Glutamatergic neuron (in vitro differentiated cells): ENCODE measurements at regions not wholly inside any gene's neighbourhood (a gene's known extent, or its start where the extent isn't known, plus 50 kb on each side); places are given as distances from the start of the nearest gene placed in this dataset.

Experiments used
- DNase-seq: peaks from one replicate; pipeline ENCODE4 v3.0.0; 2022
- H3K27ac Mint-ChIP-seq: one replicate; pipeline ENCODE4 v1.8.0; 2020; ENCODE audit warnings: mild to moderate bottlenecking, mixed read lengths, inconsistent platforms; ENCODE audit not compliant: unreplicated experiment
- H3K27me3 Mint-ChIP-seq: one replicate; pipeline ENCODE4 v1.8.0; 2020; ENCODE audit warnings: mild to moderate bottlenecking, moderate library complexity, mixed read lengths, inconsistent platforms; ENCODE audit not compliant: unreplicated experiment
- H3K36me3 Mint-ChIP-seq: one replicate; pipeline ENCODE4 v1.8.0; 2020; ENCODE audit warnings: mild to moderate bottlenecking, mixed read lengths, inconsistent platforms; ENCODE audit not compliant: unreplicated experiment
- H3K4me1 Mint-ChIP-seq: one replicate; pipeline ENCODE4 v1.8.0; 2020; ENCODE audit warnings: mild to moderate bottlenecking, low read depth, mixed read lengths, inconsistent platforms; ENCODE audit not compliant: unreplicated experiment
- H3K4me3 Mint-ChIP-seq: one replicate; pipeline ENCODE4 v1.8.0; 2020; ENCODE audit warnings: mild to moderate bottlenecking, mixed read lengths, inconsistent platforms; ENCODE audit not compliant: unreplicated experiment
- H3K9me3 Mint-ChIP-seq: one replicate; pipeline ENCODE4 v1.8.0; 2020; ENCODE audit warnings: mild to moderate bottlenecking, moderate library complexity, mixed read lengths, inconsistent platforms; ENCODE audit not compliant: unreplicated experiment
- CTCF ChIP-seq: fragments of 200-600 bp; sonication (generic); IDR thresholded peaks from one replicate; pipeline ENCODE4 v1.5.0; 2021; ENCODE audit not compliant: partially characterized antibody, unreplicated experiment

- Mint-ChIP-seq H3K36me3 (peaks cover 9% of the 10 kb centered on the region), H3K4me1 (no peaks in the 10 kb centered on the region), H3K4me3 (no peak overlapping the region), H3K27ac (no peak overlapping the region), H3K27me3 (no peaks in the 10 kb centered on the region), H3K9me3 (peaks cover 1% of the 10 kb centered on the region)
- TF ChIP-seq CTCF = no peak
- DNase-seq = no peak
These were observed 58.2 kb downstream of the ESM1 start for GRCh38 chr5:54927097-54927746.

GRCh38 chr5:54924487-54924886 lies 60.9 kb downstream of the ESM1 start:
- H3K4me3 Mint-ChIP-seq = no peak overlapping the region
- H3K27ac Mint-ChIP-seq = no peak overlapping the region
- peaks cover 9% of the 10 kb centered on the region for H3K36me3 Mint-ChIP-seq
- no peaks in the 10 kb centered on the region for H3K27me3 Mint-ChIP-seq
- TF ChIP-seq CTCF = no peak
- H3K4me1 Mint-ChIP-seq = no peaks in the 10 kb centered on the region
- DNase-seq = no peak
- peaks cover 1% of the 10 kb centered on the region for H3K9me3 Mint-ChIP-seq

- H3K4me1 Mint-ChIP-seq = no peaks in the 10 kb centered on the region
- H3K27me3 Mint-ChIP-seq = no peaks in the 10 kb centered on the region
These were observed 68.1 kb downstream of the ESM1 start for GRCh38 chr5:54917323-54917722.

GRCh38 chr5:54915466-54916027 lies 69.8 kb downstream of the ESM1 start:
- Mint-ChIP-seq H3K4me1 (peaks cover 2% of the 10 kb centered on the region), H3K9me3 (no peaks in the 10 kb centered on the region), H3K27me3 (no peaks in the 10 kb centered on the region), H3K36me3 (no peaks in the 10 kb centered on the region), H3K27ac (no peak overlapping the region), H3K4me3 (no peak overlapping the region)
- DNase-seq = no peak
- TF ChIP-seq CTCF = no peak

More at GRCh38 chr5:54917323-54917722, 68.1 kb downstream of the ESM1 start:
- H3K36me3 Mint-ChIP-seq = no peaks in the 10 kb centered on the region
- DNase-seq = no peak
- TF ChIP-seq CTCF = no peak
- no peaks in the 10 kb centered on the region for H3K9me3 Mint-ChIP-seq
- no peak overlapping the region for H3K27ac Mint-ChIP-seq
- H3K4me3 Mint-ChIP-seq = no peak overlapping the region

GRCh38 chr5:54912021-54912420 lies 73.4 kb downstream of the ESM1 start:
- H3K36me3 Mint-ChIP-seq = no peaks in the 10 kb centered on the region
- H3K27ac Mint-ChIP-seq = no peak overlapping the region
- no peak for TF ChIP-seq CTCF
- peaks cover 2% of the 10 kb centered on the region for H3K4me1 Mint-ChIP-seq
- H3K9me3 Mint-ChIP-seq = no peaks in the 10 kb centered on the region
- H3K27me3 Mint-ChIP-seq = no peaks in the 10 kb centered on the region
- DNase-seq = no peak
- no peak overlapping the region for H3K4me3 Mint-ChIP-seq
